Endothelial cell of umbilical vein (primary cell): ENCODE measurements at regions not wholly inside any gene's neighbourhood (a gene's known extent, or its start where the extent isn't known, plus 50 kb on each side); places are given as distances from the start of the nearest gene placed in this dataset.
"Not testable (repeated sequence)": the region's sequence is repeated elsewhere in the genome, so short reads cannot be mapped to it uniquely, and the experiment has no call there.

ENCODE experiments used
- BruUV-seq: library from RNA; stranded (reverse); fragments of 400-500 nt; replicated peaks from 2 replicates; lab custom pipeline; 2021; lab: Mats Ljungman, UMichigan
- CTCF ChIA-PET: fragments of 300-600, 350-600 bp; sonication (Branson Sonifier 250); formaldehyde crosslinking; loops from one replicate; lab custom pipeline; 2021; ENCODE audit warnings: antibody characterized with exemption, inconsistent platforms; lab: Charles Lee
- POLR2A ChIA-PET: fragments of 300-600, 350-600 bp; sonication (Branson Sonifier 250); formaldehyde crosslinking; loops from one replicate; lab custom pipeline; 2021; ENCODE audit warnings: antibody characterized with exemption, inconsistent platforms; lab: Charles Lee
- DNase-seq: peaks from one replicate; pipeline ENCODE4 v3.0.0-alpha.2; 2011; ENCODE audit warnings: low read depth, low spot score
- FAIRE-seq: peaks from 2 replicates; lab custom pipeline; 2011; peaks lifted over from hg19 to GRCh38; lab: Jason Lieb, UNC
- H2AFZ ChIP-seq: 2 replicates; pipeline ENCODE4 v1.6.0; 2012; ENCODE audit warnings: low read depth, low read length, control low read depth, inconsistent platforms
- H3K27ac ChIP-seq: 2 replicates; pipeline ENCODE4 v1.5.1; 2011; ENCODE audit warnings: low read depth, mild to moderate bottlenecking, control low read depth, low read length, moderate library complexity; ENCODE audit not compliant: insufficient read depth
- H3K27me3 ChIP-seq, 2 experiments: 2 replicates each; pipeline versions ENCODE4 v1.6.0 to v1.6.1; 2011; ENCODE audit warnings: low read length in 2 of 2, mixed read lengths in 1 of 2; ENCODE audit not compliant: control insufficient read depth in 2 of 2, insufficient read depth in 2 of 2
- H3K36me3 ChIP-seq, 2 experiments: 2 replicates in 1 of 2; 3 replicates in 1 of 2; pipeline ENCODE4 v1.5.1; 2011; ENCODE audit warnings: low read length in 2 of 2, mild to moderate bottlenecking in 1 of 2, moderate library complexity in 1 of 2; ENCODE audit not compliant: control insufficient read depth in 2 of 2, insufficient read depth in 2 of 2; ENCODE audit errors: extremely low read depth in 1 of 2
- H3K4me1 ChIP-seq: 3 replicates; pipeline ENCODE4 v1.5.1; 2011; ENCODE audit warnings: mild to moderate bottlenecking, low read length; ENCODE audit not compliant: control insufficient read depth, insufficient read depth; ENCODE audit errors: extremely low read depth
- H3K4me2 ChIP-seq: 2 replicates; pipeline ENCODE4 v1.6.1; 2011; ENCODE audit warnings: low read length, control low read depth, mixed read lengths; ENCODE audit not compliant: insufficient read depth
- H3K4me3 ChIP-seq, 3 experiments: fragments of 200-600 bp in 1 of 3; sonication (generic), shearing (Covaris generic) in 1 of 3; replicated peaks in 1 of 3; 2 replicates each; pipeline ENCODE4 v1.5.1; 2011 to 2016; ENCODE audit warnings: control low read depth in 3 of 3, low read length in 3 of 3, mild to moderate bottlenecking in 2 of 3, inconsistent platforms in 1 of 3, low read depth in 1 of 3, moderate library complexity in 1 of 3; ENCODE audit not compliant: insufficient read depth in 1 of 3
- H3K79me2 ChIP-seq: 2 replicates; pipeline ENCODE4 v1.6.0; 2012; ENCODE audit warnings: low read length, inconsistent platforms; ENCODE audit not compliant: control insufficient read depth, insufficient read depth
- H3K9ac ChIP-seq: replicated peaks from 2 replicates; pipeline ENCODE3; 2011; ENCODE audit warnings: low read length, control low read depth; ENCODE audit not compliant: insufficient read depth; ENCODE audit errors: extremely low read depth
- H3K9me1 ChIP-seq: replicated peaks from 3 replicates; pipeline ENCODE4 v1.6.0; 2011; ENCODE audit warnings: mild to moderate bottlenecking, low read length; ENCODE audit not compliant: control insufficient read depth, insufficient read depth; ENCODE audit errors: extremely low read depth
- H3K9me3 ChIP-seq: replicated peaks from 2 replicates; pipeline ENCODE4 v1.5.1; 2012; ENCODE audit warnings: low read length, inconsistent platforms; ENCODE audit not compliant: control insufficient read depth, insufficient read depth
- H4K20me1 ChIP-seq: replicated peaks from 2 replicates; pipeline ENCODE3; 2011; ENCODE audit warnings: mild to moderate bottlenecking, low read length; ENCODE audit not compliant: control insufficient read depth, insufficient read depth; ENCODE audit errors: extremely low read depth
- dilution Hi-C: fragments of 300-500 bp; cut with MboI; formaldehyde crosslinking; loops from one replicate; pipeline ENCODE4 v1.15.0; 2019; ENCODE audit warnings: low sequenced_read_pairs; ENCODE audit not compliant: extremely low pct_ligation_motif_present
- intact Hi-C: fragments of 100-400 bp; cut with micrococcal nuclease; formaldehyde crosslinking; loops from one replicate; pipeline ENCODE4 v1.10.0; 2022

GRCh38 chr15:20019758-20020157, 521.8 kb downstream of the GOLGA6L6 start:
- H3K4me1 ChIP-seq, DNase-seq, H3K27ac ChIP-seq, H2AFZ ChIP-seq, CTCF ChIA-PET, H3K4me3 ChIP-seq, FAIRE-seq, dilution Hi-C loops, H3K4me2 ChIP-seq, H3K36me3 ChIP-seq, H3K79me2 ChIP-seq, POLR2A ChIA-PET, H4K20me1 ChIP-seq, H3K9ac ChIP-seq, H3K27me3 ChIP-seq, H3K9me3 ChIP-seq, H3K9me1 ChIP-seq, intact Hi-C loops, BruUV-seq: not testable (repeated sequence)

- DNase-seq, POLR2A ChIA-PET, H3K9me3 ChIP-seq, H3K4me1 ChIP-seq, H3K79me2 ChIP-seq, CTCF ChIA-PET, H2AFZ ChIP-seq, H3K4me2 ChIP-seq, H3K9ac ChIP-seq, H3K27ac ChIP-seq, H3K9me1 ChIP-seq, H3K4me3 ChIP-seq, BruUV-seq, dilution Hi-C loops, H3K27me3 ChIP-seq, H4K20me1 ChIP-seq, FAIRE-seq, intact Hi-C loops, H3K36me3 ChIP-seq: not testable (repeated sequence)
Observed at GRCh38 chr15:20017581-20017980, 524.0 kb downstream of the GOLGA6L6 start.

- H3K27ac ChIP-seq, H3K36me3 ChIP-seq, intact Hi-C loops, H3K79me2 ChIP-seq, H2AFZ ChIP-seq, H3K27me3 ChIP-seq, H3K9ac ChIP-seq, H4K20me1 ChIP-seq, CTCF ChIA-PET, POLR2A ChIA-PET, H3K4me1 ChIP-seq, H3K9me3 ChIP-seq, FAIRE-seq, BruUV-seq, H3K9me1 ChIP-seq, DNase-seq, H3K4me2 ChIP-seq, dilution Hi-C loops, H3K4me3 ChIP-seq: not testable (repeated sequence)
Observed at GRCh38 chr15:20016941-20017340, 524.7 kb downstream of the GOLGA6L6 start.

GRCh38 chr15:20012837-20013236, 528.8 kb downstream of the GOLGA6L6 start:
- H3K4me2 ChIP-seq, H3K36me3 ChIP-seq, H3K9me3 ChIP-seq, H3K9ac ChIP-seq, H3K4me3 ChIP-seq, H3K27me3 ChIP-seq, H3K27ac ChIP-seq, H3K9me1 ChIP-seq, dilution Hi-C loops, CTCF ChIA-PET, H3K79me2 ChIP-seq, DNase-seq, H3K4me1 ChIP-seq, FAIRE-seq, intact Hi-C loops, POLR2A ChIA-PET, BruUV-seq, H4K20me1 ChIP-seq, H2AFZ ChIP-seq: not testable (repeated sequence)
